ENCODE measurements at regions not wholly inside any gene's neighbourhood (a gene's known extent, or its start where the extent isn't known, plus 50 kb on each side); places are given as distances from the start of the nearest gene placed in this dataset.
"Not testable (repeated sequence)": the region's sequence is repeated elsewhere in the genome, so short reads cannot be mapped to it uniquely, and the experiment has no call there.

GRCh38 chr9:115814081-115814480, 339.5 kb upstream of the PAPPA start:
- no peak for DNase-seq (ENCODE audit: low spot score)

GRCh38 chr9:115815786-115816185, 337.8 kb upstream of the PAPPA start:
- DNase-seq (ENCODE audit: low spot score), result no peak

- not testable (repeated sequence) for DNase-seq (ENCODE audit: low spot score)
Measured at GRCh38 chr9:115818651-115819050, 334.9 kb upstream of the PAPPA start.

- no peak for DNase-seq (ENCODE audit: low spot score)
Measured at GRCh38 chr9:115832031-115832430, 321.6 kb upstream of the PAPPA start.

GRCh38 chr9:115837618-115838017, 316.0 kb upstream of the PAPPA start:
- no peak for DNase-seq (ENCODE audit: low spot score)

- DNase-seq (ENCODE audit: low spot score), result no peak
Measured at GRCh38 chr9:115838417-115838816, 315.2 kb upstream of the PAPPA start.

- not testable (repeated sequence) for DNase-seq (ENCODE audit: low spot score)
Measured at GRCh38 chr9:115844433-115844832, 309.2 kb upstream of the PAPPA start.

- no peak for DNase-seq (ENCODE audit: low spot score)
Measured at GRCh38 chr9:115845648-115846312, 307.8 kb upstream of the PAPPA start.

- no peak for DNase-seq (ENCODE audit: low spot score)
Measured at GRCh38 chr9:115847216-115847615, 306.4 kb upstream of the PAPPA start.

GRCh38 chr9:115849679-115850412, 303.7 kb upstream of the PAPPA start:
- no peak for DNase-seq (ENCODE audit: low spot score)

GRCh38 chr9:115850548-115851304, 302.9 kb upstream of the PAPPA start:
- DNase-seq (ENCODE audit: low spot score), result no peak

- no peak for DNase-seq (ENCODE audit: low spot score)
Measured at GRCh38 chr9:115855458-115856133, 298.0 kb upstream of the PAPPA start.

- not testable (repeated sequence) for DNase-seq (ENCODE audit: low spot score)
Measured at GRCh38 chr9:115858421-115858820, 295.2 kb upstream of the PAPPA start.

- no peak for DNase-seq (ENCODE audit: low spot score)
Measured at GRCh38 chr9:115862021-115862420, 291.6 kb upstream of the PAPPA start.

- DNase-seq (ENCODE audit: low spot score), result no peak
Measured at GRCh38 chr9:115864581-115864980, 289.0 kb upstream of the PAPPA start.

- DNase-seq (ENCODE audit: low spot score), result no peak
Measured at GRCh38 chr9:115867326-115867725, 286.3 kb upstream of the PAPPA start.

- no peak for DNase-seq (ENCODE audit: low spot score)
Measured at GRCh38 chr9:115877852-115878438, 275.6 kb upstream of the PAPPA start.

- DNase-seq (ENCODE audit: low spot score), result no peak
Measured at GRCh38 chr9:115879451-115879850, 274.1 kb upstream of the PAPPA start.

- no peak for DNase-seq (ENCODE audit: low spot score)
Measured at GRCh38 chr9:115880221-115880885, 273.2 kb upstream of the PAPPA start.

GRCh38 chr9:115882911-115883310, 270.7 kb upstream of the PAPPA start:
- DNase-seq (ENCODE audit: low spot score), result no peak
